GM21360 (cell line): ENCODE measurements at regions not wholly inside any gene's neighbourhood (a gene's known extent, or its start where the extent isn't known, plus 50 kb on each side); places are given as distances from the start of the nearest gene placed in this dataset.

Experiments used
- ATAC-seq: cut with Tn5 transposase; IDR thresholded peaks from one replicate; pipeline ENCODE4 v1.9.1; 2021; ENCODE audit warnings: mild to moderate bottlenecking, moderate library complexity; ENCODE audit not compliant: unreplicated experiment

DNA sequence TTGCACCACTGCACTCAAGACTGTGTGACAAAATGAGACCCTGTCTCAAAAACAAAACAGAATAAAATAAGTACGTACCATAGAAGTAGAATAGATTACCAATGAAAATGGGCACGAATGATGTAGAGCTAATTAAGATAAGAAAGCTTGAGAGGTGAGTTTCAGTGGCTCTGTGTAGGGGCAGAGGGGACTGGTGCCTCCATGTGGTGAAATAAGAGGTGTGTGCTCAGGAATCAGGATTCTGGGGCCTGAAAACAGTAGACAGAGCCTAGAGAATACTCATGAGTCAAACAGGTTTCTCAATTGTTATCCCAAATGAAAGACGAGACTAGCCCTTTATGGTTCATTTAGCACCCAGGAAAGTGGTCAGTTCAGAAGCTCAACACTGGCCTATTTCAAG lies 1145.1 kb downstream of the FLRT2 start:
- no peak for ATAC-seq

DNA sequence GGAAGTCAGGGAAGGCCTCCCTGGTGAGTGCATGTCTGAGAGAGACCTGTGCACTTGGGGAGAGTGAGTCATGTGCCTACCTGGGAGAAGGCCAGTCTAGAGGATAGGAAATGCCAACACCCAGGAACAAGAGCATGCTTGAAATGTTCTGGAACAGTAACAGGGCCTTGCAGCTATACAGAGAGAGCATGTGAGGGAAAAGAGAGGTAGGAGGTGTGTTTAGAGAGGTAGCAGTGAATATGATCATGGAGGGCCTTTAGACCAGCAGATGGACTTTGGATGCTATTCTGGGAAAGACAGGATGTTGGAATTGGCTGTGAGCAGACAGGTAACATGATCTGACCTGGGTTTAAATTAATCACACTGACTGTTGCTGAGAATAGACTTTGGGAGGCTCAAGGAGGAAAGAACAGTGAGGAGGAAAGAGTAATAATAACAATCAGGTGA lies 1143.6 kb downstream of the FLRT2 start:
- no peak for ATAC-seq

DNA sequence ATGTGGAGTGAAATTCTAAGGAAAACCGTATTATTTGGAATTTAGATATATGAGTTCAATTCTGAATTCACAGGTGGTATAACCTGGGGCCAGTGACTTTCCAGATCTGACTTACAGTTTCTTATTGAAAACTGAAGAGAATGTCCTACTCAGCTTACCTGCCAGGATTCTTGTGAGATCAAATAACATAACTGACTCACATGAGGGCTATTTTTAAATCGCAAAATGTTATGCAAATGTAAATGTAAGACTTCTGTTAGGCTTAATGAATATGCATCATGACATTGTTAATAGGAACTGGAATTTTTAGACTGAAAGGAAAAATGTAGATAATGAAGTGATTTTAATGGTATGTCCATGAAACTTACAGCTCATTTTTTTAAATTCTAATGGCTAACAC lies 1142.1 kb downstream of the FLRT2 start:
- ATAC-seq = no peak

DNA sequence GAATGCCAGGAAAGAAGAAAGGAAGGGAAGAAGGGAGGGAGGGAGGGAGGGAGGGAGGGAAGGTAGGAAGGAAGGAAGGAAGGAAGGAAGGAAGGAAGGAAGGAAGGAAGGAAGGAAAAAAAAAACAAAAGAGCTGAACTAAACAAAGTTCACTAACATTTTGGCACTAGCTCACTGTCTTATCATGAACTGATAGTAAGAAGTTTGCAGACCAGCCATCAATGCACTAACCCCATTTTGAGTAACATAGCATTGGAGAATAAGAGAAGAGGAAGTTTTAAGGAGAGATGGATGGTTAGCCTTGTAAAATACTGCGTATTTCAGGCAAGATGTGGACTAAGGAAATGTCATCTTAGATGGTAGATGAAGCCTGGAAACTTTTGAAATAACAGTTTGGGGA lies 1136.0 kb downstream of the FLRT2 start:
- no peak for ATAC-seq

DNA sequence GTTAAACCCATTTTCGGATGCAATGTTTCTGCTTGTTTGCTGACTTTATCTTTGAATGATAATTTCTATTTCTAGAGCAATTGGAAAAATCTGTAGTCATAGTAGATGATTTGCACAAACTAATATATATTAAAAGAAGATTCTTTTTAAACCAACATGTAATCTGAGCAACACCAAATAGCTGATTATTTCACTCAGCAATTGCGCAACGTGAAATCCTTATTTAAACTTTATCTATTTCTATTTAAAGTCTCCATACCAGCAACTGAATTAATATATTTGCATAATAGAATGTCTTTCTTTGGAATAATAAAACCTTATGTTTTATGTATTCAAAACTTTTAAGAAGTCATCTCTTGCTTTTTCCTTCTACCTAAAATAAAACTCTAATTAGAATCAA lies 1132.4 kb downstream of the FLRT2 start:
- no peak for ATAC-seq

DNA sequence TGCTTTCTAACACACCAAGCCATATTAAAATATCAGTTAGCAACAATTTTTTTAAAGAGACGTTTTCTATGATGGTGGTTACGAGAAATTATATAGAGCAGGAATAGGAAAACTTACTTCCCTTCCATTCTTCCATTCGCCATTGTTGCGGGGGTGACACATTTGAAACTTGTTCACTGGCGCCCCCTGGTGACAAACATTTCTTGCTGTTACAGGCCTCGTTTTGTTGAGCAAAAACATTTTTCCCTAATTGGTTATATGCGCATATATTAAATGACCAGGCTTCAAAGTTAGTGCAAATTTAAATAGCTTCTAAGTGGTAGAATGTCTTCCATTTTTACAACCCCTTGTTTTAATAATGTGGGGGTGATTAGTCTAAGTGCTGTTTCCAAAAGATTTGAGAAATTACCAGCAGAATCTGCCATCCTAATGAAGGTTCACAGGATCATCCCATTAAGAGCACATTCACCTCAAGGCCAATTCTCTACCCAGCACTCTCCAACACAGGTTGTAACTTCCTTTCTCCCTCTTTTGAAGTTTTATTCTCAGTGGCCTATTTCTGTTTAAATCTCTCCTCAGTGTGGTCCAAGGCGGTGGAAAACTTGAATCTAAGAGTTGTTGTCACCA lies 1124.7 kb downstream of the FLRT2 start:
- ATAC-seq = no peak

DNA sequence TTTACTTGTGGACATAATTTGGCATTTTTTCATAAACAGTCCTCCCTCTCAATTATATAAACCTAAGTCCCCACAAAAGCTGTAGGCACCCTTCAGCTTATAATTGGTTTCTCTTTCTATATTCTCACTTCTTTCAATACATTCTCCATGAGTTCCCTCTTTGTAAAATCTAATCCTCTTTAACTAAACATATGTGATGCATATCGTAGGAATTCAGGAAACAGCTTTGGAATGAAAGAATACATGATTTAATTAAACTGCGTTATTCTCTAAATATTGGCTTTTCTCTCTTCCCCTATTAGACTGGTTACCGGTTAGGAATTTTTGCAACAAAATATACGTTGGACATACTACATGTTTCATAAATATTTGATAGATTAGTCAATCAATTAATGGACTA lies 1122.6 kb downstream of the FLRT2 start:
- ATAC-seq = no peak

DNA sequence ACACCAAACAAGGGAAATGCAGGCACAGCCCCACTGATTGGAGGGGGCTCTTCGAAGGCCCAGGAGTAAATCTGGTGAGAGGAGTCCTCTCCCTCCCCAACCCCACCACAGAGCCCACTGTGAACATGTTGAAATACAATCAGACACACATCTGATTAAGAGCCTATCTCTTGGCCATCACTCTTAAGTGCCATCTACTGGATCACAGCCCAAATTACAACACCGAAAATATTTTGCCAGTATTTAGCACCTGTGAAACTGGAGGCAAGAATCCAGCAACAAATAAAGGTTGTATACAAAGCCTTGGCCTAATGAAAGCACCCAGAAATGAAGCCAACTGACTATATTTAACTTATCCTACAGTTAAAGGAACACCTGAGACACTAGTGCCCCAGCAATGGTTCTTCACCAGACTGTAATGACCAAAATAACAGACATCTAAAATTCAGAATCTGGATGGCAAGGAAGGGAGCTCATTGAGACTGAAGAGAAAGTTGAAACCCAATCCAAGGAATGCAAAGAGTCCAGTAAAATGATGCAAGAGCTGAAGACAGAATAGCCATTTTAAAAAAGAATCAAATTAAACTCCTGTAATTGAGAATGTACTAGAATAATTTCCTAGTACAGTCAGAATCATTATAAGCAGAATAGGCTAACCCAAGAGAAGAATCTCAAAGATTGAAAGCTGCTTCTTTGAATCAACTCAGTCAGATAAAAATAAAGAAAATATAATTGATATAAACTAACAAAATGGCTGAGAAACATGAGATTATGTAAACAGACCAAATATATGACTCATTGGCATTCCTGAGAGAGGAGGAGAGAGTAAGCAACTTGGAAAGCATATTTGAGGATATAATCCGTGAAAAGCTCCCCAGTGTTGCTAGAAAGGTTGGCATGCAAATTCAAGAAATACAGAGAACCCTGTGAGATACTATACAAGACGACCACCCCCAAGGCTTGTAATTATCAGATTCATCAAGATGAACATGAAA lies 1117.0 kb downstream of the FLRT2 start:
- no peak for ATAC-seq

DNA sequence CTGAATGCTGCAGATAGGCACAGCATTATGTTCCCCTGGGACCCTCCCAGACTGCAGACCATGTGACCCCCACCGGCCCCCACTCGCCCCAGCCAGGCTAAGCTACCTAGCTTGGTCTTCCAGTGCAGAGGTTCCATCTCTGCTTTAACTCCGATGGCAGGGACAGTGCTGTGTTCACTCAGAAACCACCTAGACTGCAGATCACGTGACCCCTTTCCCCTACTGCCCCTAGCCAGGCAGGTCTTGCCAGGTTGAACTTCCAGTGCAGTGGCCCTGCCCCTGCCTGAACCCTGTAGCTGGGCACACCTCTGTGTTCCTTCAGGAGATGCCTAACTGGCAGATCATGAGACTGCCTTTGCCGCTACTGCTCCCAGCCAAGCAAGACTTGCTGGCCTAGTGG lies 1116.2 kb downstream of the FLRT2 start:
- ATAC-seq = no peak

DNA sequence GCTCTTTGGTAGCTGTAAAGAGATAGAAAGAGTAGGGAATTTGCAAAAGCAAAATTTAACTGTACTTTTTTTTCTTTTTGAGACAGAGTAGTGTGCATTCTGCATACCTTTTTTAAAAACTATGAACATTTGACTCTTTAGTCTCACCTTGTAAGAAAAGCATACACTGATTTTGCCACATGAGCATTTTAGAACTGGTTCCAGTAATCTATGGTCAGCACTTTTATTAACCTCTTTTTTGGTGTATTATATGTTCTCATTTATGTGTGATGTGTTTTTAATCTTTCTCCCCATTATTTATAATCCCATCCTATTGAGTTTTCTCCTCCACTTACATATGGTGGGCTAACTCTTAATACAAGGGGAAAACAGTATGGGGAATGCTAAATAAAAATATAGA lies 1111.4 kb downstream of the FLRT2 start:
- ATAC-seq = no peak

DNA sequence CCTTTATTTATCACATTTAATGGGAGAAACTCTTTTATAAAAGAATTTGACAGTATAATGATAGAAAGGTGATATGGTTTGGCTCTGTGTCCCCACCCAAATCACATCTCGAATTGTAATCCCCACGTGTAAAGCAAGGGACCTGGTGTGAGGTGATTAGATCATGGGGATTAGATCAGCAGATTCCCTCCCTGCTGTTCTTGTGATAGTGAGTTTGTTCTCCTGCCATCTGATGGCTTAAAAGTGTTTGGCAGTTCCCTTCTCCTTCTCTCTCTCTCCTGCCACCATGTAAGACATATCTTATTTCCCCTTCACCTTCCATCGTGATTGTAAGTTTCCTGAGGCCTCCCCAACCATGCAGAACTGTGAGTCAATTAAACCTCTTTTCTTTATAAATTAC lies 1110.3 kb downstream of the FLRT2 start:
- ATAC-seq = no peak

DNA sequence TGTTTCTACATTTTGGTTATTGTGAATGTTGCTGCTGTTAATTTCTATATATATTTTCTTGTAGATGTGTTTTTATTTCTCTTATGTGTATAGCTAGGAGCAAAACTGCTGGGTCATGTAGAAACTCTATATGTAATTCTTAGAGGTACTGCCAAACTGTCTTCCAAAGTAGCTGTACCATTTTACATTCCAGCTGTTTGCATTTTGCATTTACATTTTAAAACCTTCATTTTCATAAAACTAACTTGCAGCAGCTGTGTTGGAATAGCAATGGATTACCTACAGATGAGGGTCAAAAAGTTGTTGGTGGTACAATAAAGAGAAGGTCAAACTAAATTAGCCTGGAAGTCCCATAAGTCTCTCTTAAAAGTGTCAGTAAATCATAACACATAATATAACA lies 1109.7 kb downstream of the FLRT2 start:
- ATAC-seq = no peak

DNA sequence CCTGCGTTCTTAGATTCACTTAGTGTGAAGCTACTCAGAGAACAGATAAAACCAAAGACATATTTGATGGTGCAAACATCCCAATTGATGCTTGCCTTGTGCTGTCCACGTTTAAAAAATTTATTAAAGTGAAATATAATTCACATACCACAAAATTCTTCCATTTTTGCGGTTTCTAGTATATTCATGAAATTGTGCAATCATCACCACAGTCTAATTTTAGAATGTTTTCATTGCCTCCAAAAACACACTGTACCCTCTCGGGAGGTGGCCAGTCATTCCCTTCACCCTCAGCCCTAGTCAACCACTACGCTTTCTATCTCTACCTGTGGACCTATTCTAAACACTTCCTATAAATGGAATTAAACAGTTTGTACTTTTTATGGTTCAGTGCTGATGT lies 1109.2 kb downstream of the FLRT2 start:
- no peak for ATAC-seq

DNA sequence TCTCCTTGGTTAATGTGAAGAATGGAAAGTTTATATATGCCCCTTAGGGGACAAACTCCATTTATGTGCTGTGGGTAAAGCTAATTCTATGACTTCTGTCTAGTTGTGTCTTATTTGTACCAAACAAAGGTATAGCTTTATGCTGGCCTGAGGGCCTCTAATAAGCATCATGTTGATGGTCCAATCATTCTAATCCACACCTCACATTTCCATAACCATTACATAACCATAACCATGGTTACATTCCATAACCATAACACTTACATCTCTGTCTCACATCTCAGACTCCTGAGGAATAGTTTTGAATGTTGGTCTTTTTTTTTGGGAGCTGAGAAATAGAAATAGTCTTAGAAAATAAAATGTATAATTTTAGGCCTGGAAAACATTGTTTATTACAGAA lies 1097.1 kb downstream of the FLRT2 start:
- no peak for ATAC-seq

DNA sequence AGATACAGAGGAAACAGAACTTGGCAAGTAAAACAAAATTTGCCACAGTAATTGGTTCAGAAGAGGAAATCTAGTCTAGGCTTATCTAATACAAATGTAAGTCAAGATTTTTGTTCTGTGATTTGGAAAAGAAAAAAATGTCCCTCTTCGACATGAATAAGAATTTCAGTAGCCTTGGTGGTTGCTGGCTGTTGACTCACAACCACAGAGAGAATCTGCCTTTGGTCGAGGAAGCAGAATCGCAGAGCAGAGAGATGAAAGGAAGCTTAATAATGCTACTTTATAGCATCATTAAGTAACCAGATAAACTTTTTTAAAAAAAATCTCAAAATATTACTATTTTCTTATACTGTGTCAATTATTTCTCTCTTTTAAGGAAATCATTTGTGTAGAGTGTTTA lies 1096.6 kb downstream of the FLRT2 start:
- no peak for ATAC-seq

DNA sequence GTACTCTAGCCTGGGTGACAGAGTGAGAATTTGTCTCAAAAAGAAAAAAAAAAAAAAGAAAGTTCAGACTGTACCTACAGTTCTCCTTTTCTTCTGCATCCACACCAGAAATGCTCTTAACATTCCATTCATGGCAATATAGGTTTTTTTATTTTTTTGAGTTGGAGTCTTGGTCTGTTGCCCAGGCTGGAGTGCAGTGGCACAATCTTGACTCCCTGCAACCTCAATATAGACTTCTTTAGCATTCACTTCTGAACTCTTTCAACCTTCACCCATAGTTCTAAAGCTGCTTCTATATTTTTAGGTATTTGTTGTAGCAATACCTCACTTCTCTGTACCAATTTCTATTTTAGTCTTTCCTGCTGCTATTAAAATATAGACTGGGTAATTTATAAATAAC lies 1095.7 kb downstream of the FLRT2 start:
- no peak for ATAC-seq

DNA sequence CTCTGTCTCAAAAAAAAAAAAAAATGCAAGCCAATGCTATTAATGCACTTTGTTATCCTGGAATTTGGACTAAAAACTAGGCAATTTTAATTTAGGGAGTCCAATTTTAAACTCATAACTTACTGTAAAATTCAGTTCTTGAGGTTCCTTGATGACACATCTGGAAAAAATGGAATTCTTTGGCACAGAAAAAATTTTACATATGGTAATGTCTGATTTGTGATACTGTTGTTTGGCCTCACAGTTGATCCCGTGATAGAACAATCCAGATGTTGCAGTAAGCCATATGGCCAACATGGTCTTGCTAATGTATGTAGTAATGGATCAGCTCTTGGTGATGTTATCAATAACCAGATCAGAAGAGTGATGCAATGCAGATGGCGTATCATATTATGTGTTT lies 1089.8 kb downstream of the FLRT2 start:
- no peak for ATAC-seq

DNA sequence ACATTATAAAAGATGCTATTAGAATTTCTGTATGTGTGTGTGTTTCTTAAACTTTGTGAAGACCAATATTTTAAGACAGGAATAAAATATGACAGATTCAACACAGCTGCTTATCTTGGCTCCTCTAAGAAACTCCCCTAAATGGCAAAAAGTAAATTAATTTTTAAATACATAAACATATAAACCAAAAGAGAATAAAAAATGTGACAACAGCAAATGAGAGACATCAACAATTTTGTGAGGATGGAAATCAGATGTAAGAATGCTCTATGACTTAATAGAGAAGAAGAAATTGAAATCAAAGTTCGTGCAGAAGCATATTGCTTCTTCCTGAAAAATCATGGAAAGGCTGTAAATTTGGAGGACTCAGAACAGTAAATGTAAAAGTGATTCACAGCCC lies 1083.8 kb downstream of the FLRT2 start:
- ATAC-seq = no peak

DNA sequence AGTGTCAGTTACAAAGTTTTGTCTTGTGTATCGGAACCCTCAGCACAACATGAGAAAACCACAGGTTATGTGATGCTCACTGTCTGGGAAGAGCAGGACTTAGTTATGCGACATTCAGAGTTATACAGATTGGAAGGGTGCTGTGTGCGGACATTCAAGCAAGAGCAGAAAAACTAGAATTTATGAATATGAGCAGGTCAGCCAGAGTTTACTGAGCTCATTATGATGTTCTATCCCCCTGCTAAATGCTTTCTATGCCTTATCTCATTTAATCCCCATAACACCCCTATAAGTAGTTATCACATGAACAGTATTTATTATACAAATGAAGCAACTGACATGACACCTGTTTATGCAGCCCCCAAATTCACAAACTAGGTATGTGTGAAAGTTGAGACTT lies 1083.2 kb downstream of the FLRT2 start:
- no peak for ATAC-seq

DNA sequence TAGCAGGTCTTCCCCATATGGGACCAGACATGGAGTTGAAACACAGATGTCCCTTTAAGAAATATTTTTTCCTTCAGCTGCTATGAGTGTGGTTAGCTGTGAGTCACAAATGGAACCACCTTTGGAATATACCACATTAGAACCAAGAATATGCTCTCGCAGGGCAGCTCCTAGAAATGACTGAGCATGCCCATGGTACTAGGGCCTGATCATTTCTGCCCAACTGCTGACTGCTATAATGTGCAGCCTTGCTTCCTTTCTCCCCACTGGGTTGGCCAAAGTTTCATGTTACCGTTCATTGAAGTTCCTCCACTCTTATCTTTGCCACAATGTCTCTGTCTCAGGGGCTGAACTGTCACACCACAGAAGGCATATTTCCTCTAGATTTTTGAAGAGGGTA lies 1074.6 kb downstream of the FLRT2 start:
- no peak for ATAC-seq

DNA sequence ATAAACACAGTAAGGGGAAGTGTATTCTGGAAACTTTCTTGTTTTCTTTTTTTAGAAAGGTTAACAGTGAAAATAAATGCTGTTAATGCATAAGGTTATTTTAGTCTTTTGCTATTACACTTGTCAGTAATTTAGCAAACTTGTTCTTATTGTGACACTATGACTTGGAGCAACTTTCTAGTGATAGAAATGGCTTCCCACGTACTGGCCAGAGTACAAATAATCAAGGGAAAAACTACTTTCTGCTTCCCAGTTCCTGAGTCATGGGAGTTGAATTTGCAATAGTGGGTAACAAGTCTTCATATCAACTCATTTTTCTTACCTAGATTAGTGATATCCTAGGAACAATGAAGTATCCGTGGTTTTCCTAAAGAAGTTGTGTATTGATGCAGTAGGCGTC lies 1072.3 kb downstream of the FLRT2 start:
- no peak for ATAC-seq

DNA sequence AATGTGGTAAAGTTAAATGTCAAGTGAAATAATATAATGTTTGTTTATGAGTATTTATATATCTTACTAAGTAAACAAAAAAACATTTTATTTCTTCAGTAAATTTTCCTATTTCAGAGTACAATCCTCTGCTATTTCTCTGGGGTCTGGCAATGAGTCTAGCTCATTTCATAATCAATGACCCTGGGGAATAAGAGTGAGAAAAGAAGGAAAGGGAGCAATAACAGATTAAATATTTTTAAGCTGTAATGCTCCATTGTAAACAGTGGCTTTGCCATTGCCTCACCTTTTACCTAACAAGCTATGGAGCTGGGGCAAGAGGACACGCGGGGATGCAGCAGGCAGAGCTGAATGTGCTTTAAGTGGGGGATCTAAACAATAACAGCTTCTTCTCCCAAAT lies 1071.9 kb downstream of the FLRT2 start:
- ATAC-seq = no peak
